ENCODE measurements at regions not wholly inside any gene's neighbourhood (a gene's known extent, or its start where the extent isn't known, plus 50 kb on each side); places are given as distances from the start of the nearest gene placed in this dataset.

- TF ChIP-seq CTCF (conservative IDR thresholded peaks at IDR 0.05 in 1 of 2, IDR thresholded peaks at IDR 0.05 in 1 of 2; ENCODE audit: low read depth in 1 of 2, low read length in 2 of 2) = no peak
- TF ChIP-seq EZH2 (IDR thresholded peaks at IDR 0.05; ENCODE audit: low read length, missing control alignments) = no peak
Observed at GRCh38 chr2:196369967-196370366, 198.6 kb upstream of the STK17B start.
